ENCODE measurements at regions not wholly inside any gene's neighbourhood (a gene's known extent, or its start where the extent isn't known, plus 50 kb on each side); places are given as distances from the start of the nearest gene placed in this dataset.

- in situ Hi-C loops (cut with MboI; ENCODE audit: low pct_unique_long_range_greater_than_20kb, low sequenced_read_pairs, unreplicated experiment): no loop called here
- TF ChIP-seq CTCF (IDR thresholded peaks at IDR 0.05; ENCODE audit: extremely low read depth, insufficient read depth, missing control alignments): no peak
- no peak for DNase-seq (ENCODE audit: low spot score)
These were observed 282.7 kb downstream of the ADGB start for GRCh38 chr6:146881228-146882181.

- in situ Hi-C loops (cut with MboI; ENCODE audit: low pct_unique_long_range_greater_than_20kb, low sequenced_read_pairs, unreplicated experiment): no loop called here
- no peak for DNase-seq (ENCODE audit: low spot score)
- no peak for TF ChIP-seq CTCF (IDR thresholded peaks at IDR 0.05; ENCODE audit: extremely low read depth, insufficient read depth, missing control alignments)
These were observed 285.1 kb downstream of the ADGB start for GRCh38 chr6:146883640-146884531.

GRCh38 chr6:146884728-146885127 is 286.0 kb downstream of the ADGB start:
- TF ChIP-seq CTCF (IDR thresholded peaks at IDR 0.05; ENCODE audit: extremely low read depth, insufficient read depth, missing control alignments): no peak
- DNase-seq (ENCODE audit: low spot score): no peak
- in situ Hi-C loops (cut with MboI; ENCODE audit: low pct_unique_long_range_greater_than_20kb, low sequenced_read_pairs, unreplicated experiment): no loop called here

- no peak for DNase-seq (ENCODE audit: low spot score)
- TF ChIP-seq CTCF (IDR thresholded peaks at IDR 0.05; ENCODE audit: extremely low read depth, insufficient read depth, missing control alignments): no peak
- in situ Hi-C loops (cut with MboI; ENCODE audit: low pct_unique_long_range_greater_than_20kb, low sequenced_read_pairs, unreplicated experiment): no loop called here
These were observed 287.1 kb downstream of the ADGB start for GRCh38 chr6:146885708-146886457.

GRCh38 chr6:146886587-146887446 is 288.0 kb downstream of the ADGB start:
- no peak for DNase-seq (ENCODE audit: low spot score)
- TF ChIP-seq CTCF (IDR thresholded peaks at IDR 0.05; ENCODE audit: extremely low read depth, insufficient read depth, missing control alignments): no peak
- in situ Hi-C loops (cut with MboI; ENCODE audit: low pct_unique_long_range_greater_than_20kb, low sequenced_read_pairs, unreplicated experiment): no loop called here
